H9 (cell line): ENCODE measurements at regions not wholly inside any gene's neighbourhood (a gene's known extent, or its start where the extent isn't known, plus 50 kb on each side); places are given as distances from the start of the nearest gene placed in this dataset.

Experiments
- DNase-seq: peaks from one replicate; pipeline ENCODE4 v3.0.0-alpha.2; 2017
- H2AFZ ChIP-seq: one replicate; pipeline ENCODE4 v1.6.1; 2013; ENCODE audit warnings: mild to moderate bottlenecking, low read length, control low read depth, moderate library complexity
- H2AK5ac ChIP-seq: 2 replicates; pipeline ENCODE4 v1.6.1; 2013; ENCODE audit warnings: low read length, control low read depth, mixed read lengths; ENCODE audit not compliant: insufficient read length
- H2BK120ac ChIP-seq: one replicate; pipeline ENCODE4 v1.6.1; 2013; ENCODE audit warnings: low read depth, mild to moderate bottlenecking, low read length, control low read depth, inconsistent platforms; ENCODE audit not compliant: poor library complexity, severe bottlenecking
- H2BK12ac ChIP-seq: 2 replicates; pipeline ENCODE4 v1.6.1; 2013; ENCODE audit warnings: low read length, control low read depth, mixed read lengths, low read depth; ENCODE audit not compliant: insufficient read length
- H2BK15ac ChIP-seq: 2 replicates; pipeline ENCODE4 v1.6.1; 2013; ENCODE audit warnings: low read depth, low read length, control low read depth
- H2BK20ac ChIP-seq: one replicate; pipeline ENCODE4 v1.6.1; 2013; ENCODE audit warnings: low read depth, mild to moderate bottlenecking, low read length, control low read depth, inconsistent platforms; ENCODE audit not compliant: poor library complexity, severe bottlenecking
- H2BK5ac ChIP-seq: 2 replicates; pipeline ENCODE4 v1.6.1; 2013; ENCODE audit warnings: low read length, control low read depth, mixed read lengths; ENCODE audit not compliant: insufficient read length
- H3K14ac ChIP-seq: 2 replicates; pipeline ENCODE4 v1.6.1; 2013; ENCODE audit warnings: low read length, control low read depth; ENCODE audit not compliant: insufficient read depth
- H3K18ac ChIP-seq: 2 replicates; pipeline ENCODE4 v1.6.1; 2013; ENCODE audit warnings: low read depth, mild to moderate bottlenecking, mixed read lengths, low read length, control low read depth; ENCODE audit not compliant: insufficient read length
- H3K23ac ChIP-seq: 2 replicates; pipeline ENCODE4 v1.6.1; 2013; ENCODE audit warnings: low read length, control low read depth, mixed read lengths, low read depth; ENCODE audit not compliant: insufficient read length
- H3K23me2 ChIP-seq: 2 replicates; pipeline ENCODE4 v1.6.1; 2013; ENCODE audit warnings: low read depth, mild to moderate bottlenecking, mixed read lengths, low read length, control low read depth; ENCODE audit not compliant: insufficient read length, poor library complexity, severe bottlenecking
- H3K27ac ChIP-seq: 2 replicates; pipeline ENCODE4 v1.5.1; 2013; ENCODE audit warnings: low read length, control low read depth, mixed read lengths, low read depth; ENCODE audit not compliant: insufficient read length
- H3K27me3 ChIP-seq: 2 replicates; pipeline ENCODE4 v1.6.1; 2013; ENCODE audit warnings: low read length, control low read depth, inconsistent platforms; ENCODE audit not compliant: insufficient read depth
- H3K4ac ChIP-seq: 2 replicates; pipeline ENCODE4 v1.6.1; 2013; ENCODE audit warnings: low read depth, mild to moderate bottlenecking, control low read depth, inconsistent platforms, low read length, moderate library complexity
- H3K4me1 ChIP-seq: 2 replicates; pipeline ENCODE4 v1.6.1; 2013; ENCODE audit warnings: low read length, control low read depth, inconsistent platforms; ENCODE audit not compliant: insufficient read depth
- H3K4me2 ChIP-seq: 2 replicates; pipeline ENCODE4 v1.6.1; 2013; ENCODE audit warnings: low read length, control low read depth, mixed read lengths; ENCODE audit not compliant: insufficient read length, insufficient read depth
- H3K56ac ChIP-seq: 2 replicates; pipeline ENCODE4 v1.6.1; 2013; ENCODE audit warnings: low read depth, mild to moderate bottlenecking, mixed read lengths, low read length, control low read depth; ENCODE audit not compliant: insufficient read length
- H3K79me1 ChIP-seq: 2 replicates; pipeline ENCODE4 v1.6.1; 2013; ENCODE audit warnings: low read depth, mild to moderate bottlenecking, moderate library complexity, low read length, control low read depth, inconsistent platforms; ENCODE audit not compliant: insufficient read depth, poor library complexity, severe bottlenecking
- H3K79me2 ChIP-seq: 2 replicates; pipeline ENCODE4 v1.6.1; 2013; ENCODE audit warnings: low read length, control low read depth, inconsistent platforms; ENCODE audit not compliant: insufficient read depth
- H3K9ac ChIP-seq: 2 replicates; pipeline ENCODE4 v1.6.1; 2013; ENCODE audit warnings: low read length, control low read depth, mixed read lengths; ENCODE audit not compliant: insufficient read length; ENCODE audit errors: extremely low read depth
- H3K9me3 ChIP-seq: one replicate; pipeline ENCODE4 v1.6.1; 2013; ENCODE audit warnings: low read depth, low read length, inconsistent platforms; ENCODE audit not compliant: control insufficient read depth
- H3T11ph ChIP-seq: one replicate; pipeline ENCODE4 v1.6.1; 2013; ENCODE audit warnings: mild to moderate bottlenecking, low read length, control low read depth, inconsistent platforms
- H4K20me1 ChIP-seq: one replicate; pipeline ENCODE4 v1.6.1; 2013; ENCODE audit not compliant: control insufficient read depth, insufficient read length, insufficient read depth
- H4K5ac ChIP-seq: 2 replicates; pipeline ENCODE4 v1.6.1; 2013; ENCODE audit warnings: low read depth, mild to moderate bottlenecking, mixed read lengths, low read length, control low read depth; ENCODE audit not compliant: insufficient read length
- H4K8ac ChIP-seq: replicated peaks from 2 replicates; pipeline ENCODE4 v1.6.1; 2013; ENCODE audit warnings: low read length, control low read depth, mixed read lengths, low read depth; ENCODE audit not compliant: insufficient read length
- H4K91ac ChIP-seq: 2 replicates; pipeline ENCODE4 v1.6.1; 2013; ENCODE audit warnings: low read depth, mild to moderate bottlenecking, moderate library complexity, mixed read lengths, low read length, control low read depth; ENCODE audit not compliant: insufficient read length
- H3K27ac Mint-ChIP-seq, 3 experiments: 2 replicates in 2 of 3; 3 replicates in 1 of 3; pipeline ENCODE4 v1.8.0; 2020 to 2021; ENCODE audit warnings: mixed read lengths in 3 of 3, mild to moderate bottlenecking in 1 of 3, moderate library complexity in 1 of 3
- H3K27me3 Mint-ChIP-seq: 2 replicates; pipeline ENCODE4 v1.8.0; 2021; ENCODE audit warnings: low read depth, mild to moderate bottlenecking, moderate library complexity, mixed read lengths
- H3K36me3 Mint-ChIP-seq, 3 experiments: 2 replicates in 2 of 3; 3 replicates in 1 of 3; pipeline ENCODE4 v1.8.0; 2020 to 2021; ENCODE audit warnings: low read depth in 3 of 3, mixed read lengths in 3 of 3; ENCODE audit not compliant: insufficient read depth in 1 of 3
- H3K4me1 Mint-ChIP-seq, 2 experiments: 2 replicates each; pipeline ENCODE4 v1.8.0; 2020; ENCODE audit warnings: mixed read lengths in 2 of 2
- H3K4me3 Mint-ChIP-seq, 2 experiments: 2 replicates in 1 of 2; 3 replicates in 1 of 2; pipeline ENCODE4 v1.8.0; 2020 to 2021; ENCODE audit warnings: mild to moderate bottlenecking in 2 of 2, mixed read lengths in 2 of 2, moderate library complexity in 1 of 2
- H3K9me3 Mint-ChIP-seq, 2 experiments: 2 replicates in 1 of 2; 3 replicates in 1 of 2; pipeline ENCODE4 v1.8.0; 2020; ENCODE audit warnings: mild to moderate bottlenecking in 2 of 2, mixed read lengths in 2 of 2, moderate library complexity in 1 of 2
- WGBS: extraction: QIAGEN DNeasy Blood & Tissue Kit; methylation state at CpG from one replicate; pipeline ENCODE4 v1.1.7; 2013; ENCODE audit warnings: missing lambda C conversion rate, low lambda C conversion rate, mixed read lengths; ENCODE audit not compliant: insufficient read length; ENCODE audit errors: extremely low coverage; 5-methylcytosine and 5-hydroxymethylcytosine counted together
- TF ChIP-seq, protein P1 (sequence below): fragments of 200-600 bp; sonication (generic); conservative IDR thresholded peaks from 3 replicates; pipeline ENCODE4 v1.8.0; 2021; ENCODE audit warnings: antibody characterized with exemption, mild to moderate bottlenecking

DNA sequence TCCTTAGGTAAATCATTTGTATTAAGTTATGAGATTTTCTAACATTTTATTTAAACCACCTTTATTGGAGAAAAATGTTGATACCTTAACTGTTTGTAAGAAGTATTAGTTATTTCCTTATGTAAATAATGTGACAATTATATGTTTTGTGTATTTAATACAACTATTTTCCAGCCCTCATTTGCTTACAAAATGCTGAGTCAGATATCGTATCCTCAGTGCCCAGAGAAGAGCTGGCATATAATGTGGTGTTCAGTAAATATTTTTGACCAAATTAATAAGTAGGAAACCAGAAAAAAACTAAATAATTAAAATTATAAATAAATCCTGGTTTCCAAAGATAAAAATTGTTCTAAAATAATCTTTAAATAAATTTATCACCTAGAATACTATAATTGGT, 140.2 kb upstream of the PCDH17 start:
- H3K9me3 Mint-ChIP-seq = peaks cover 0 to 4% of the 10 kb centered on the region in 2 experiments; a peak in 2 of 5 replicates
- TF ChIP-seq, protein P1, sequence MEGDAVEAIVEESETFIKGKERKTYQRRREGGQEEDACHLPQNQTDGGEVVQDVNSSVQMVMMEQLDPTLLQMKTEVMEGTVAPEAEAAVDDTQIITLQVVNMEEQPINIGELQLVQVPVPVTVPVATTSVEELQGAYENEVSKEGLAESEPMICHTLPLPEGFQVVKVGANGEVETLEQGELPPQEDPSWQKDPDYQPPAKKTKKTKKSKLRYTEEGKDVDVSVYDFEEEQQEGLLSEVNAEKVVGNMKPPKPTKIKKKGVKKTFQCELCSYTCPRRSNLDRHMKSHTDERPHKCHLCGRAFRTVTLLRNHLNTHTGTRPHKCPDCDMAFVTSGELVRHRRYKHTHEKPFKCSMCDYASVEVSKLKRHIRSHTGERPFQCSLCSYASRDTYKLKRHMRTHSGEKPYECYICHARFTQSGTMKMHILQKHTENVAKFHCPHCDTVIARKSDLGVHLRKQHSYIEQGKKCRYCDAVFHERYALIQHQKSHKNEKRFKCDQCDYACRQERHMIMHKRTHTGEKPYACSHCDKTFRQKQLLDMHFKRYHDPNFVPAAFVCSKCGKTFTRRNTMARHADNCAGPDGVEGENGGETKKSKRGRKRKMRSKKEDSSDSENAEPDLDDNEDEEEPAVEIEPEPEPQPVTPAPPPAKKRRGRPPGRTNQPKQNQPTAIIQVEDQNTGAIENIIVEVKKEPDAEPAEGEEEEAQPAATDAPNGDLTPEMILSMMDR = no peak
- H3T11ph ChIP-seq = no peak overlapping the region

More for the DNA sequence above, 140.2 kb upstream of the PCDH17 start:
- no peaks in the 10 kb centered on the region for H4K20me1 ChIP-seq
- no peak overlapping the region for H3K27ac ChIP-seq
- no peak overlapping the region for H3K56ac ChIP-seq
- no peak overlapping the region for H3K18ac ChIP-seq
- H3K23me2 ChIP-seq = no peaks in the 10 kb centered on the region
- Mint-ChIP-seq H3K4me1 (no peaks in the 10 kb centered on the region), H3K27me3 (no peaks in the 10 kb centered on the region), H3K36me3 (no peaks in the 10 kb centered on the region), H3K27ac (no peak overlapping the region), H3K4me3 (no peak overlapping the region)
- H3K79me1 ChIP-seq = no peaks in the 10 kb centered on the region
- H3K14ac ChIP-seq = no peak overlapping the region
- no peak for DNase-seq
- no peak overlapping the region for H3K4me2 ChIP-seq
- no peak overlapping the region for H4K8ac ChIP-seq
- no peaks in the 10 kb centered on the region for H3K27me3 ChIP-seq
- H3K4me1 ChIP-seq = no peaks in the 10 kb centered on the region
- WGBS = no CpG with 5 or more reads among the region's 1 CpG
- H3K4ac ChIP-seq = no peak overlapping the region
- no peak overlapping the region for H2AK5ac ChIP-seq
- H3K79me2 ChIP-seq = no peaks in the 10 kb centered on the region
- H2BK12ac ChIP-seq = no peak overlapping the region
- H2AFZ ChIP-seq = no peak overlapping the region
- H2BK15ac ChIP-seq = no peak overlapping the region
- H4K5ac ChIP-seq = no peak overlapping the region
- H2BK5ac ChIP-seq = no peak overlapping the region
- no peak overlapping the region for H3K9ac ChIP-seq
- H3K9me3 ChIP-seq = no peaks in the 10 kb centered on the region
- H2BK120ac ChIP-seq = no peak overlapping the region
- H4K91ac ChIP-seq = no peak overlapping the region
- no peak overlapping the region for H2BK20ac ChIP-seq
- H3K23ac ChIP-seq = no peak overlapping the region
